ENCODE measurements at regions not wholly inside any gene's neighbourhood (a gene's known extent, or its start where the extent isn't known, plus 50 kb on each side); places are given as distances from the start of the nearest gene placed in this dataset.

DNA sequence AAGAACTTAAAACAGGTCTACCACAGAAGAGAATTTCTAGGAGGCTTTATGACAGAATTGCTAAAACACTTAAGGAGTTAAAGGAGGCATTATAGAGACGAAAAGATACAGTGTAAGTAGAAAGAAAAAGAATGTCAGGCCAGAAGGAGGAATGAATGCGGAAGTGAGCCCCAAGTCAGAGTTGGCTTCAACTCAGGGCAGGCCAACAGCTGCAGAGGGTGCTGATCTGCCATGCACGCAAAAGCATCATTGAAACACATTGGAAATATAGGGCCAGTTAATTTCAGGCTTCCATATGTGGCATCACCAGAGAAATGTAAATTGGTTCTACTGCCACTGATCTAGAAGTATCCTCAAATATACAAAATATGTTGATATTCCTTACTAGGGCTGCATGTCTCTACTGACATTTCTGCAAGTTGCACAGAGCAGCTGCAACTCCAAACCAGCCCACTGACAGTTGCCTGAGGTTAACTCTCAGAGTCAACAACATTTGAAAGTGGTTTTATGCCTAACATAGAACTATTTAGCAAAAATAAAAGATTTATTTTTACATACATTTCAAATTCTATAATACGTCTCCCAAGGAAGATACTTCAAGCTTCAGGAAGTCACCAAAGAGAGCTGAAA is 324.1 kb downstream of the C11orf87 start:
- TF ChIP-seq, protein P1, sequence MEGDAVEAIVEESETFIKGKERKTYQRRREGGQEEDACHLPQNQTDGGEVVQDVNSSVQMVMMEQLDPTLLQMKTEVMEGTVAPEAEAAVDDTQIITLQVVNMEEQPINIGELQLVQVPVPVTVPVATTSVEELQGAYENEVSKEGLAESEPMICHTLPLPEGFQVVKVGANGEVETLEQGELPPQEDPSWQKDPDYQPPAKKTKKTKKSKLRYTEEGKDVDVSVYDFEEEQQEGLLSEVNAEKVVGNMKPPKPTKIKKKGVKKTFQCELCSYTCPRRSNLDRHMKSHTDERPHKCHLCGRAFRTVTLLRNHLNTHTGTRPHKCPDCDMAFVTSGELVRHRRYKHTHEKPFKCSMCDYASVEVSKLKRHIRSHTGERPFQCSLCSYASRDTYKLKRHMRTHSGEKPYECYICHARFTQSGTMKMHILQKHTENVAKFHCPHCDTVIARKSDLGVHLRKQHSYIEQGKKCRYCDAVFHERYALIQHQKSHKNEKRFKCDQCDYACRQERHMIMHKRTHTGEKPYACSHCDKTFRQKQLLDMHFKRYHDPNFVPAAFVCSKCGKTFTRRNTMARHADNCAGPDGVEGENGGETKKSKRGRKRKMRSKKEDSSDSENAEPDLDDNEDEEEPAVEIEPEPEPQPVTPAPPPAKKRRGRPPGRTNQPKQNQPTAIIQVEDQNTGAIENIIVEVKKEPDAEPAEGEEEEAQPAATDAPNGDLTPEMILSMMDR (IDR thresholded peaks at IDR 0.05) = no peak
- TF ChIP-seq POLR2A (IDR thresholded peaks at IDR 0.05) = no peak
